GM19043 (cell line): ENCODE measurements at regions not wholly inside any gene's neighbourhood (a gene's known extent, or its start where the extent isn't known, plus 50 kb on each side); places are given as distances from the start of the nearest gene placed in this dataset.
"Not testable (repeated sequence)": the region's sequence is repeated elsewhere in the genome, so short reads cannot be mapped to it uniquely, and the experiment has no call there.

Source experiments
- ATAC-seq: cut with Tn5 transposase; IDR thresholded peaks from one replicate; pipeline ENCODE4 v1.9.1; 2021; ENCODE audit warnings: low read depth; ENCODE audit not compliant: unreplicated experiment

DNA sequence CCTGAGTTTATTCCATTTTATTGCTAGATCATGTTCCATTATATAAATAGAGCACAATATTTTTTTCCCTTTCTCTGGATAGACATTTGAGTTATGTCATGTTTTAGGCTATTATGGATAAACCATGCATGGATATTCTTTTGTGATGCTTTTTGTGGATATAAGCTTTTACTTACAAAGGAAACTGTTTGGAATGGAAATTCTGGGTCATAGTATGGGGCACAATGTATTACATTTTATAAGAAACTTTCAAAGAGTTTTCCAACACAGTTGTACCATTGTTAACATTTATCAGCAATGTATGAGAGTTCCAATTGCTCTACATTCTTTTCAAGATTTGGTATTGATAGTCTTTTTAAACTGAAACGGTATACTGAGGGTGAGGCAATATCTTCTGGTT lies 749.4 kb downstream of the SOCS6 start:
- no peak for ATAC-seq

DNA sequence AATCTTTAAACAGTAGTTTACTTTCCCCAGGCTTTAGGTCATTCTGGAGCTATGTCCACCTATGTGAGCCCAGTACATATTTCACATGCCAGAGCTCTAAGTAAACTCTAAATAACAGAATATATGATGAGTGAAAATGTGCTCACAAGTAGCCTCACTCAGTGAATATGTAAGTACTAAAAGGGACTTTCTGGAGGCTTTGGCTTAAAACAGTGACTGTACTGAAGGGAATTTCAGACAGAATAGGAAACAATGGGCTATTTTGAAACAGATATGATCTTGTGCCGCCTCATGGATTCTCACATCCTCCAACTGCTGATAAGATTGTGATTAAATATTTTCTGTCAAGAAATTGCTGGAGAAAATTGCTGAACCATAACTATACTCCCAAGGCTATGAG lies 747.9 kb downstream of the SOCS6 start:
- ATAC-seq: no peak

DNA sequence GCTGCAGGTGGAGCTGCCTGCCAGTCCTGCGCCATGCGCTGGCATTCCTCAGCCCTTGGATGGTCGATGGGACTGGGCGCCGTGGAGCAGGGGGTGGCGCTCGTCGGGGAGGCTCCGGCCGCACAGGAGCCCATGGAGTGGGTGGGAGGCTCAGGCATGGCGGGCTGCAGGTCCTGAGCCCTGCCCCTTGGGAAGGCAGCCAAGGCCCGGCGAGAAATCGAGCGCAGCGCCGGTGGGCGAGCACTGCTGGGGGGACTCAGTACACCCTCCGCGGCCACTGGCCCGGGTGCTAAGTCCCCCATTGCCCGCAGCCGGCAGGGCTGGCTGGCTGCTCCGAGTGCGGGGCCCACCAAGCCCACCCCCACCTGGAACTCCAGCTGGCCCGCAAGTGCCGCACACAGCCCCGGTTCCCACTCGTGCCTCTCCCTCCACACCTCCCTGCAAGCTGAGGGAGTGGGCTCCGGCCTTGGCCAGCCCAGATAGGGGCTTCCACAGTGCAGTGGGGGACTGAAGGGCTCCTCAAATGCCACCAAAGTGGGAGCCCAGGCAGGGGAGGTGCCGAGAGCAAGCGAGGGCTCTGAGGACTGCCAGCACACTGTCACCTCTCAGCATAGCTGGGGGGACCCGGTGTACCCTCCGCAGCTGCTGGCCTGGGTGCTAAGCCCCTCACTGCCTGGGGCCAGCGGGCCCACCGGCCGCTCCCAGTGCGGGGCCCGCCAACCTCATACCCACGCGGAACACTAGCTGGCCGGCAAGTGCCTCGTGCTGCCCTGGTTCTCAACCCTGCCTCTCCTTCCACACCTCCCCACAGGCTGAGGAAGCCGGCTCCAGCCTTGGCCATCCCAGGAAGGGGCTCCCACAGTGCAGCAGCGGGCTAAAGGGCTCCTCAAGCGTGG lies 742.7 kb downstream of the SOCS6 start:
- not testable (repeated sequence) for ATAC-seq

DNA sequence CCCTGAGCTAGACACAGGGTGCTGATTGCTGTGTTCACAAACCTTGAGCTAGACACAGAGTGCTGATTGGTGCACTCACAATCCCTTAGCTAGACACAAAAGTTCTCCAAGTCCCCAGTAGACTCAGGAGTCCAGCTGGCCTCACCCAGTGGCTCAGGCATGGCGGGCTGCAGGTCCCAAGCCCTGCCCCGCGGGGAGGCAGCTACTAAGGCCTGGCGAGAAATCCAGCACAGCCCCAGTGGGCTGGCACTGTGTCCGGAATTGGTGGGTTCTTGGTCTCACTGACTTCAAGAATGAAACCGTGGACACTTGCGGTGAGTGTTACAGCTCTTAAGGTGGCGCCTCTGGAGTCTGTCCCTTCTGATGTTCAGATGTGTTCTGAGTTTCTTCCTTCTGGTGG lies 741.2 kb downstream of the SOCS6 start:
- not testable (repeated sequence) for ATAC-seq

DNA sequence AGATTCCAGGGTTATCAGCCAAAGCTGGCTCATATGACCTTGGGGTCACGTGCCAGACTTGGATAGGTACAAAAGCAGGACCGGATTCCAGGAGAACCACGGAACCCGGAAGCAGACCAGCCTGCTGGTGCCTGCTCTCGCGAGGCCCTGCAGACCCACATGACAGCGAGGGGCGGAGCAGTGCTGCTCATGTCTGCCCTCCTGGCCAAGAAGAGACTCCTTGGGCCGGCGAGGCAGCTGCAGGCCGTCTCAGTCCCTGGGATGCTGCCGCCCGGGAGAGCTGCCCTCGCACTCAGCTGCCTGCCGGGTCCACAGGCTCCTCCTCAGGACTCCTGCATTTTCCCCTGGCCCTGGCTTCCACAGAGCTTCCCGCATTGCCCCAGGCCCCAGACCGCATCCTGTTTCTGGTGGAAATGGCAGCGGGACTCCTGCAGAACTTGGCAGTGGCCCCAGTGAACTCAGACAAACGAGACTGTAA lies 739.5 kb downstream of the SOCS6 start:
- ATAC-seq: no peak

DNA sequence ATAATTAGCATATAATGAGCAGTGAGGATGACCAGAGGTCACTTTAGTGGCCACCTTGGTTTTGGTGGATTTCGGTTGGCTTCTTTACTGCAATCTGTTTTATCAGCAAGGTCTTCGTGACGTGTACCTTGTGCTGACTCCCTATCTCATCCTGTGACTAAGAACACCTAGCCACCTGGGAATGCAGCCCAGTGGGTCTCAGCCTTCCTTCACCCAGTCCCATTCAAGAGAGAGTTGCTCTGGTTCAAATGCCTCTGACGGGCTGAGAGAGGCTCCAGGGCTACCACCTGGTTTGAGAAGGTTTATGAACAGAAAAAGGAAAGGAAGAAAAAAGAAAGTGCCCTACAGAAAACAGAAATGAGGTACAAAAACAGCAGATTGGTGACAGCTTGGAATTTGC lies 738.7 kb downstream of the SOCS6 start:
- ATAC-seq: no peak

DNA sequence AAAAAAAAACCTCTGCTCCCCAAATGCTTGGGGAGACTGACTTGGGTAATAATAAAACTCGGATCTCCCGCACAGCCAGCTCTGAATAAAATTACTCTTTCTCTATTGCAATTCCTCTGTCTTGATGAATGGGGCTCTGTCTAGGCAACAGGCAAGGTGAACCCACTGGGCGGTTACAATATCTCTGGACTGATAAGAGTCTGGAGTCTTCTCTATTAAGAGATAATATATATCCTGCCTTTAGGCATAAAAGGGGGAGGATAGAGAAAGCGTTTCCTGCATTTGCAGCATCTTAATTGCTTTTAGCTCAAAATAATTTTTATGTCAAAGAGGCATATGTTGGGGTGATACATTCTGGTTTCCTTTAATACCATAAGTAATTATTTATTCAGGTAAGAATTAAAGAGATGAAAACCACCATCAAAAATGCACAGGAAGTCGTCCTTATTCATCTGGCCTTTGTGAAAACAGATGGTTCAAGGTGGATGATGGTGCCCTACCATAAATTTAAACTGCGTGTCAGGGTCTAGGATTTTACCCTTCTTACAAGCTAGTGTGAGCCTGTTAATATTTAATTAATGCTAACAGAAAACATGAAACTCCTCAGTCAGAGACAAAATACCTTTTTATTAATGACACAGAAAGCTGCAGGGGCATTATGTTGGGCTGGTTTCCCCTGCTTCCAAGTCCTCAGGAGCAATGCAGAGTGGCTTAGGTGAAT lies 736.8 kb downstream of the SOCS6 start:
- no peak for ATAC-seq

DNA sequence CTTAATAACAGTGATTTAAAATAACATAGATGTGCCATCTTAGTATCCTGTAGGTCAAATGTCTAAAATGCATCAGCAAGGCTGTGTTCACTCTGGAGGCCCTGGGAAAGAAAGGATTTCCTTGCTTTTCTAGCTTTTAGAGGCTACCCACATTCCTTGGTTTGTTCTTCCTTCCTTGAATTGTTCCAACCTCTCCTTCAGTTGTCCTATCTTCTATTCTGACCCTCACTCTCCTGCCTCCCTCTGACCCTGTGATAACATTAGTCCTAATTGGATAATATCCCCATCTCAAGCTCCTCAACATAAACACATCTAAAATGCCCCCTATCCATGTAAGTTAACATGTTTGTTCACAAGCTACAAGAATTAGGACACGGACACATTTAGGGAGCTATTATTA lies 733.5 kb downstream of the SOCS6 start:
- no peak for ATAC-seq

DNA sequence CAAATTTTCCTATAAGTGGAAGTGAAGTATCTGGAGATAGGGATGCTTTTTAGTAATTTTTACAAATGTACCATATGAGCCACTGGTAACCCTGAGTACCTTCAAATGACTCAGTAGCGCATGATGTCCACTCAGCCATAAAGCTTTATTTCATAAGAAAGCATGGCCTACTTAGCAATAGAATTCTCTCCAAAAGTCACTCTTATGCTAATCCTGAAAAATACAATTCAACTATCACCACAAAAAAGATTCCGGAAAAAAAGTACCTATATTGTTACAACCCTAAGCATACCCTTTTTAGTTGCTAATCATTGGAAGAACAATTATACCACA lies 732.2 kb downstream of the SOCS6 start:
- ATAC-seq: no peak

DNA sequence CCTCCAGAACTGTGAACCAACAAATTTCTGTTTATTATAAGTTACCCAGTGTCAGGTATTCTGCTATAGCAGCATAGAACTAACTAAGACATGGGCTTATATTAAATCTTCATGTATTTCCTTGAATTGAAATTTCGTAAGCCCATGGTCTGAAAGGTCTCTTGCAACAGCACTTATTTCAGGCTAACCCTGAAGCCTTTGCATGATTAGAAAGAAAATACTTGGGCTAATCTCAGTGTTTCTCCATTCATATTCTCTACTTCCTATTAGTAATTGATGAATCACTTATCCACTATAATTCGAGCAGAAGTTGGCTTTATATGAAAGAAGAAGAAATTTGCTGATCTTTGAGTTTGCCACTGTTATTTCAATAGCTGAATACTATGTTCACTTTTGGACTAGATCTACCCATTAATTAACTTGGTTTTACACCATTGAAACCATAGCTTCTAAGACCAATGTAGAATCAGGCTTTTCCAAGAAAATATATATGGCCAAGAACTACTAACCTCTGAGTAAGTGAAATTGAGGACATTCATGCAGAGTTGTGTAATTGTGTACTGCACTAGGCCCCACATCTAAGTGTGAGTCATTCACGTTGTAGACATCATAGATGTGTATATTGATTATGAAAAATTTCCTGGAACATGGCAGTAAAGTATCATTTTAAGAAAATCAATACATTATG lies 731.6 kb downstream of the SOCS6 start:
- ATAC-seq: no peak

DNA sequence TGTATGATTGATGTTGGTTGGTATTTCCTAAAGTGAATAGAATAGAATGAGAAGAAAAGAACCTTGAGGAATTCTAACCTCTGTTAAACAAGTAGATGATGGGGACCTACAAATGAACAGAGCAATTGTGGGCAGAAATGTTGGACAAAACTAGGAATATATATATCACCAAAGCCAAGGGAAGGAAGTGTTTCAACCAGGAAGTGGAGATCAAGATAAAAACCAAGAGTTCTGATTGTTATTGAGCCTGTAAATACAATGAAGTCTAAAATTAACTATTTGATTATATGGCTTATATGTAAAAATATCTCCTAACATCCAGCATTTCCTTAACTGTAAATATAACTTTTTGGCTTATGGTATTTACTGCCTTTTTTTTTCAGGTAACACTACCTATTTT lies 730.0 kb downstream of the SOCS6 start:
- ATAC-seq: no peak

DNA sequence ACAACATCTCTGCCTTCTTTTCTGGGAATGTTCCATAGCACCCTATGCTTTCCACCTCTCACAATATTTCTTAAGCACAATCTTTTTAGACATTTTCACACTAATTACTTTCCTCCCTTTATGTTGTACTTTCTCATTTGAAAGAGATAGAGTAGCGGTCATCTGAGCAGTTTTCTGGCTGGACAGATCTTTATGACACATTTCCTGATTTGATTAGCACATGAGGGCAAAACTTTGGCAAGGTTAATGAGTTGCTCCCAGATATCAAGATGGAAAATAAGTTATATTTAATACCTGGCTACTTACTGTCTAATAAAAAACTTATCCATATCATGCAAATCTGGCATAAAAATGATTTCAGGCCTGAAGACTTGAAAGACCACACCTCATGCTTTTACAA lies 723.9 kb downstream of the SOCS6 start:
- no peak for ATAC-seq

DNA sequence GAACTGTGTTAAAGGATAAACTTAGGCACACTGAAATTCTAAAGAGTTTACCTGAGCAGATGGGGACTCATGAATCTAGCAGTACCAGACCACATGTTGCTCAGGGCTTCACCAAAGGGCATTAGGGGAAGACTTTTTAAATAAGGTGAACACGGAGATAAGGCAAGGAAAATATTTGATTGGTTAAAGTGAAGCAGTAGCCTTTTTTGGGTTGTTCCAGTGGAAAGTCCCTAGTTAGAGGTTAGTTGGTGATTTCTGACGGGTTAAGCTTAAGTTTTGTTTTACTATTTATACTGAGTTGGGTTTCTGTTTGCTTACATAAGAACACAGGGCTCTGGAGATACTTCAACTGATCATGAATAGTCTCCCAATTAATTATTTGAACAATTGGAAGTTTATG lies 722.5 kb downstream of the SOCS6 start:
- ATAC-seq: no peak

DNA sequence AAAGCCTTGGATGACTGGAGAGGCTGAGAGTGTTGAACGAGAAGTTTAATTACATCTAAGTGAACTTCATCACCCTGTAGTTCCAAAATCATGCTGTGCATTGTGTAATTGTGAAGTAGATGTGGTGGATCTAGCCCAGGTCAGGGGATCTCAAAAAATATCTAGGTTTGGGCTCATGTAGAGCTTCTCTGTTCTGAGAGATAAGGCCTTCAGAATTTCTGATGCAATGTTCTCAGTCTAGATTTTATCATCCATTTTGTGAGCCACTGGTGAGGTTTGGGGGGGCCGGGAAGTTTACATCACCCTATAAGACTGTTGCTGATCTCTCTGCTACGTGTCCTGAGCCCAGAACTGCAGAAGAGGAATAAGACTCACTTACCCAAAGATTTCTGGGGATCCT lies 719.4 kb downstream of the SOCS6 start:
- ATAC-seq: no peak

DNA sequence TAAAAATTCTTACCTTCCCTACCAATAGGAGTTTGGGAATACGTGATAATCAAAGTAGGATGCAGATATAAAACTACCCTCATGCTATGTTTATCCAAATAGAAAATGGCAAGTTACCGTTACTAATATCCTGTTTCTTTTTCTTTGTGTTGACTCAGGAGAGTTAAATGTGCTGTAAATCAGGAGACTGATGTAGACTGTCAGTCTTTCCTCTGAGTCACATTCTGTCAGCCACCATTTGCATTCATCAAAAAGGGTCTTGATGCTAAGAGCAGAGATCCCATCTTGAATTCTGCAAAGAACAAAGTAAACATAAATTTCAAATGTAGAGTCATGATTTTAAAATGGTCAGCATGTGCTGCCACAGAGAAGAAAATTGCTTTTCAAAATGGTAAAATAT lies 712.8 kb downstream of the SOCS6 start:
- ATAC-seq: no peak

DNA sequence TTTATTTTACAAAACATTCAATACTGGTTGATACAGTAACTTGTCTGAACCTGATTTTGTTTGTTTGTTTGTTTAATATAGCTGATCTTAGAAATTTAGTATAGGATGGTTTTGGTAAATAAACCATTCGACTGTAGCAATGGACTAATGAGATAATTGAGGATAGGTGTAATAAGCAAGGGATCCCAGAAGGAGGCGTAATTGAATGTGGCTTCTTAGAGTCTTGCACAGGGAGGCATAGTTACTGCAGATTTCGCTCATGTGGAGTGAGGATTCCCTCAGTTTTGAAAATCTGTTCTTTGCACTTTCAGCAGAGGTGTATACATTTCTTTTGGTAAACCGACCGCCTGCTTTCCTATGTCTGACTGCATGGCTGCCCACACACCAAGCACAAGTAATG lies 709.6 kb downstream of the SOCS6 start:
- ATAC-seq: no peak

DNA sequence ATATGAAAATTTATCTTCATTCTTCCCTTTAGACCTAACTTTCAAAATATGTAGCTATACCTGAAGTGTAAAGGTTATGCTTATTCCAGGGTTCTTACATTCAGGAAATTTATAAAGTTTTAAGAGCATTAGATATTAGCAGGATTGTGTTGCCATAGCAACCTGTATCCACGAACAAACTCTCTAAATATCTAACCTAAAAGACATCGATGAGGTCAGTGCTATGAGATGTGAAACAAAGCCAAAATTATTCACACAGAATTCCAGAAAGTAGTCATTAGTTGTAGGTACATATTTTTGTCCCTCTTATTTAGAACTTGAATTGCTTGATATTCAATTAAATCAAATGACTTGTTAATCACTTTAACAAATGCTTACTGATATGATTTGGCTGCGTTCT lies 705.3 kb downstream of the SOCS6 start:
- no peak for ATAC-seq

DNA sequence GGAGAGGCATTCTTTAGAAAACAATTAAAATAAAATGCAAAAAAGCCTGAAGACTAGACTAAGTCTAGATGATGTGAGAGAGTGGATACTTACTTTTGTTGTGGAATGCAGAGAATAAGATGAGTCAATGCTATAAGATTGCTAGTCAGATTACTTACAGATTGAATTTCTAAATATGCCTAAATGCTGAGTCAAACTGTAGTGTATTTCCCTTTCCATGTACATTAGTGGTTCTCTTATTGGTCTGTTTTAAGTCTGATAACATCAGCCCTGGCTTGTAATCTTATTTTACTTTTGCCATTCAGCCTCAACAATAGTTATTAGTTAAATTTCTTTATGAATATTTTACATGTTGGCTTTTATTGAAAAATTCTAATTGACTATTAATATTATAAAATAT lies 702.7 kb downstream of the SOCS6 start:
- ATAC-seq: no peak

DNA sequence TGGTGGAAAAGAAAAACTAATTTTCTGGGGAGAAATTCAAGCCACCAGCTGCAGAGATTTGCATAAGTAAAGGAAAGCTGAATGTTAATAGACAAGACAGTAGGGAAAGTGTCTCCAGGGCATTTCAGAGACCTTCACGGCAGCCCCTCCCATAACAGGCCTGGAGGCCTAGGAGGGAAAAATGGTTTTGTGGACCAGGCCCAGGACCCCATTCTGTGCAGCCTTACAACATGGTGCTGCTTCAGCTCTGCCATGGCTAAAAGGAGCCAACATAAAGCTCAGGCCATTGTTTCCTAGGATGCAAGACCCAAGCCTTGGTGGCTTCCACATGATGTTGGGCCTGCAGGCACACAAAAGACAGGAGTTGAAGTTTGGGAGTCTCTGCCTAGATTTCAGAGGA lies 697.1 kb downstream of the SOCS6 start:
- ATAC-seq: no peak

DNA sequence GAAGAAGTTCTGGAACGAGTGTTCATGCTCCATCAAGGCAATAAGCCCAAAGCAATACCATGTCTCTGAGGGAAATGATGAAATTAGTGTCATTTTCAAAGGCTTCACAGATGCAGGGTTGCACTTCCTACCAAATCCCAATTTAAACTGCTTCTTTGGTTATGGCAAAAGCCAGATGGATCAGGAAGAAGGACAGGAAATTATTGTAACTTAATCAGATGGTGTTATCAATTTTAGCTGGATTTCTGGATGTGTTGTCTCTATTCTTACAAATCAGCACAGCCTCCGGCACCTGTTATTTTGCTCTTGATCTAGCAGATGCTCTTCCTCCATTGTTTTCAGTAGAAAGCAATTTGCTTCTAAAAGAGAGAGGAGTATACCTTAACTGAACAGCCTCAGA lies 693.4 kb downstream of the SOCS6 start:
- ATAC-seq: no peak

DNA sequence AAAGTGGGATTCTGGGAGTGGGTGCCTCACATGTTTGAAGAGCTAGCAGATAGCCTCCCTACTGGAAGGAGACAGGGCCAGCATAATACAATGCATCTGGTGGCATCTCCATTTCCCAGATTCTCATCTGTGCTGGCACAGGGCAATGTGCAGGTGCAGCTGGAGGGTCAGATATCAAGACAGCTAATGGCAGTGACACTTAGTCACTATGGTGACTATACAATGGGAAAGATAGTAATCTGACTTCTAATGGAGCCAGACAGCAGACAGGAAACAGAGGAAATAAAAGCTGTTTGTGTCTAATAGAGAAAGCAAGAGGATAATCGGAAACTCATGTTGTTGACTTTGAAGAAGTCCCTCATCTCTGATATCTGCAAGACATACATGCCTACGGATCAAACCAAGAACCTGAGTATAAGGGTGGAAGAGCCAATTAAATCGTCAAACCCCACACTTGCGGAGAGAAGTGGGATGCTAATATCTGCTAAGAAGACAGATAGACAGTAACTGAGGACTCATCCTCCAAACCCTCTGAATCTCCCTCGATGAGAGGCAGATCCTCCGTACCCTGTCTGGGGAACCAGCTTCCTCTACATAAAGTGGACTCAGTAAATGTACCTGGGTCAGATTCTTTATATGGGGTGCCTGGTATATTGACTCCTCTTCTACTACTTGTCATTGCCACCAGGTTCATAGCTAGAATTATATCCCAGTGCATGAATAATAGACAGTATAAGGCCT lies 692.7 kb downstream of the SOCS6 start:
- no peak for ATAC-seq
